H1 (cell line): ENCODE measurements at regions not wholly inside any gene's neighbourhood (a gene's known extent, or its start where the extent isn't known, plus 50 kb on each side); places are given as distances from the start of the nearest gene placed in this dataset.

ENCODE experiments used
- ATF3 ChIP-seq: IDR thresholded peaks from 2 replicates; pipeline ENCODE4 v1.6.1; 2011; ENCODE audit warnings: low read depth, mild to moderate bottlenecking, low read length; ENCODE audit not compliant: insufficient read depth
- BACH1 ChIP-seq: IDR thresholded peaks from 2 replicates; pipeline ENCODE4 v1.6.1; 2012; ENCODE audit warnings: low read length, improper control_type of control experiment
- CHD7 ChIP-seq: fragments of 300-600 bp; sonication (generic); IDR thresholded peaks from 2 replicates; pipeline ENCODE4 v1.7.1; 2012; ENCODE audit warnings: low read length, moderate library complexity, mild to moderate bottlenecking, inconsistent platforms; ENCODE audit not compliant: insufficient replicate concordance
- CTBP2 ChIP-seq: IDR thresholded peaks from 2 replicates; pipeline ENCODE4 v1.7.0; 2011; ENCODE audit warnings: borderline replicate concordance, mild to moderate bottlenecking, moderate library complexity, mixed read lengths, low read length; ENCODE audit not compliant: insufficient read depth, insufficient read length
- EZH2 ChIP-seq: fragments of 200-600 bp; sonication (generic); IDR thresholded peaks from 2 replicates; pipeline ENCODE4 v1.7.1; 2012; ENCODE audit warnings: low read depth, mild to moderate bottlenecking, moderate library complexity, low read length, inconsistent platforms; ENCODE audit not compliant: severe bottlenecking
- POLR2AphosphoS5 ChIP-seq: IDR thresholded peaks from 2 replicates; pipeline ENCODE4 v1.6.1; 2011; ENCODE audit warnings: low read depth, low read length
- RNF2 ChIP-seq: fragments of 200-900, 300-1000 bp; sonication (generic); IDR thresholded peaks from 2 replicates; pipeline ENCODE4 v1.7.1; 2016; ENCODE audit warnings: borderline replicate concordance, low read depth, mild to moderate bottlenecking, antibody characterized with exemption, low read length; ENCODE audit not compliant: poor library complexity, severe bottlenecking; ENCODE audit errors: missing control alignments
- SP1 ChIP-seq: IDR thresholded peaks from 2 replicates; pipeline ENCODE4 v1.6.1; 2011; ENCODE audit warnings: low read depth, low read length
- SUZ12 ChIP-seq: fragments of 200-600 bp; sonication (generic); IDR thresholded peaks from 2 replicates; pipeline ENCODE4 v1.6.1; 2012; ENCODE audit warnings: mild to moderate bottlenecking, inconsistent platforms, low read length, moderate library complexity, mixed read lengths

DNA sequence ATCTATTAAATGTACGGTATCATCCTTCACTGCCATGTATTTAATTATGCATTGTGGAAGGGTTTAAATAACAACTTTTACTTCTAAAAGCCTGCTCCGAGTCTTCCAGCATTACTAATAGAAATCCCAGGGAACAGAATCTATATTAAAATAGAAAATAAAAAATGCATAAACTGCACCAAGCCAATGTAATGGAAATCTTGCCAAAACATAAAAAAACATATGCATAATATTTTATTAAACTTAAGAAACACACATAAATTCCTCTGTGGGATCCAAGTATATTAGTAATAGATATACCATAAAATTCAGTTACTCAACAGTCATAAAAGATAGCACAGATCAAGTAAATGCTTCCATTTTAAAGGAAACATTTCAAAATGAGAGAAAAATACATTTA, 175.6 kb downstream of the TDRD15 start (continued):
- TF ChIP-seq CHD7 (no peak), SUZ12 (no peak), ATF3 (no peak), CTBP2 (no peak), POLR2AphosphoS5 (no peak), BACH1 (no peak), SP1 (no peak), RNF2 (no peak), EZH2 (no peak)
